ENCODE measurements at regions not wholly inside any gene's neighbourhood (a gene's known extent, or its start where the extent isn't known, plus 50 kb on each side); places are given as distances from the start of the nearest gene placed in this dataset.

GRCh38 chr17:77771145-77771544 is 187.4 kb upstream of the TNRC6C start:
- H3K9me3 ChIP-seq (ENCODE audit: severe bottlenecking), result no peaks in the 10 kb centered on the region
- H3K27me3 ChIP-seq (ENCODE audit: insufficient read depth, poor library complexity, severe bottlenecking), result peaks cover 37% of the 10 kb centered on the region
- H3K4me3 ChIP-seq (ENCODE audit: severe bottlenecking), result no peak overlapping the region
- ATAC-seq (ENCODE audit: low read depth) (no peak), DNase-seq (ENCODE audit: low spot score) (no peak)
- no peaks in the 10 kb centered on the region for H3K4me1 ChIP-seq (ENCODE audit: insufficient read depth, poor library complexity, severe bottlenecking)
- no peaks in the 10 kb centered on the region for H3K36me3 ChIP-seq (ENCODE audit: low read depth)
- no peak overlapping the region for H3K27ac ChIP-seq (ENCODE audit: poor library complexity, severe bottlenecking)
- no peak for TF ChIP-seq CTCF (IDR thresholded peaks at IDR 0.05; ENCODE audit: poor library complexity, severe bottlenecking)

- peaks cover 33% of the 10 kb centered on the region for H3K27me3 ChIP-seq (ENCODE audit: insufficient read depth, poor library complexity, severe bottlenecking)
- no peak overlapping the region for H3K4me3 ChIP-seq (ENCODE audit: severe bottlenecking)
- H3K4me1 ChIP-seq (ENCODE audit: insufficient read depth, poor library complexity, severe bottlenecking), result no peaks in the 10 kb centered on the region
- DNase-seq (ENCODE audit: low spot score) (no peak), ATAC-seq (ENCODE audit: low read depth) (no peak)
- TF ChIP-seq CTCF (IDR thresholded peaks at IDR 0.05; ENCODE audit: poor library complexity, severe bottlenecking), result no peak
- H3K36me3 ChIP-seq (ENCODE audit: low read depth), result no peaks in the 10 kb centered on the region
- no peak overlapping the region for H3K27ac ChIP-seq (ENCODE audit: poor library complexity, severe bottlenecking)
- no peaks in the 10 kb centered on the region for H3K9me3 ChIP-seq (ENCODE audit: severe bottlenecking)
These were observed 186.9 kb upstream of the TNRC6C start for GRCh38 chr17:77771587-77771986.

- Histone ChIP-seq H3K27ac (ENCODE audit: poor library complexity, severe bottlenecking) (no peak overlapping the region), H3K27me3 (ENCODE audit: insufficient read depth, poor library complexity, severe bottlenecking) (peaks cover 29% of the 10 kb centered on the region), H3K36me3 (ENCODE audit: low read depth) (no peaks in the 10 kb centered on the region), H3K4me3 (ENCODE audit: severe bottlenecking) (no peak overlapping the region), H3K9me3 (ENCODE audit: severe bottlenecking) (no peaks in the 10 kb centered on the region), H3K4me1 (ENCODE audit: insufficient read depth, poor library complexity, severe bottlenecking) (no peaks in the 10 kb centered on the region)
- TF ChIP-seq CTCF (IDR thresholded peaks at IDR 0.05; ENCODE audit: poor library complexity, severe bottlenecking), result no peak
- ATAC-seq (ENCODE audit: low read depth) (no peak), DNase-seq (ENCODE audit: low spot score) (no peak)
These were observed 186.5 kb upstream of the TNRC6C start for GRCh38 chr17:77771998-77772397.

GRCh38 chr17:77772461-77772897 is 186.0 kb upstream of the TNRC6C start:
- Histone ChIP-seq H3K27me3 (ENCODE audit: insufficient read depth, poor library complexity, severe bottlenecking) (peaks cover 24% of the 10 kb centered on the region), H3K9me3 (ENCODE audit: severe bottlenecking) (no peaks in the 10 kb centered on the region), H3K27ac (ENCODE audit: poor library complexity, severe bottlenecking) (no peak overlapping the region), H3K4me3 (ENCODE audit: severe bottlenecking) (no peak overlapping the region), H3K4me1 (ENCODE audit: insufficient read depth, poor library complexity, severe bottlenecking) (no peaks in the 10 kb centered on the region), H3K36me3 (ENCODE audit: low read depth) (no peaks in the 10 kb centered on the region)
- DNase-seq (ENCODE audit: low spot score) (no peak), ATAC-seq (ENCODE audit: low read depth) (no peak)
- TF ChIP-seq CTCF (IDR thresholded peaks at IDR 0.05; ENCODE audit: poor library complexity, severe bottlenecking), result no peak

GRCh38 chr17:77772899-77773358 is 185.6 kb upstream of the TNRC6C start:
- Histone ChIP-seq H3K4me1 (ENCODE audit: insufficient read depth, poor library complexity, severe bottlenecking) (no peaks in the 10 kb centered on the region), H3K36me3 (ENCODE audit: low read depth) (no peaks in the 10 kb centered on the region), H3K9me3 (ENCODE audit: severe bottlenecking) (no peaks in the 10 kb centered on the region), H3K27me3 (ENCODE audit: insufficient read depth, poor library complexity, severe bottlenecking) (peaks cover 20% of the 10 kb centered on the region), H3K27ac (ENCODE audit: poor library complexity, severe bottlenecking) (no peak overlapping the region), H3K4me3 (ENCODE audit: severe bottlenecking) (no peak overlapping the region)
- no peak for ATAC-seq (ENCODE audit: low read depth)
- TF ChIP-seq CTCF (IDR thresholded peaks at IDR 0.05; ENCODE audit: poor library complexity, severe bottlenecking), result no peak
- no peak for DNase-seq (ENCODE audit: low spot score)

Measured in RWPE2 (cell line).